Endodermal cell (in vitro differentiated cells): ENCODE measurements at regions not wholly inside any gene's neighbourhood (a gene's known extent, or its start where the extent isn't known, plus 50 kb on each side); places are given as distances from the start of the nearest gene placed in this dataset.

Source experiments
- DNase-seq: peaks from one replicate; pipeline ENCODE4 v3.0.0-alpha.2; 2017
- H3K27ac ChIP-seq: 2 replicates; pipeline ENCODE4 v1.5.1; 2013; ENCODE audit warnings: mild to moderate bottlenecking, low read depth, low read length, moderate library complexity
- H3K27me3 ChIP-seq: 2 replicates; pipeline ENCODE4 v1.6.1; 2013; ENCODE audit warnings: mild to moderate bottlenecking, low read length, moderate library complexity; ENCODE audit not compliant: insufficient read depth, control insufficient read depth, poor library complexity, severe bottlenecking
- H3K36me3 ChIP-seq: 2 replicates; pipeline ENCODE4 v1.7.0; 2013; ENCODE audit warnings: mild to moderate bottlenecking, low read length, moderate library complexity; ENCODE audit not compliant: control insufficient read depth, insufficient read depth
- H3K4me1 ChIP-seq: one replicate; pipeline ENCODE4 v1.7.0; 2013; ENCODE audit warnings: low read length; ENCODE audit not compliant: control insufficient read depth, insufficient read depth
- H3K4me3 ChIP-seq: 2 replicates; pipeline ENCODE4 v1.5.1; 2013; ENCODE audit warnings: mild to moderate bottlenecking, low read length, moderate library complexity
- H3K9ac ChIP-seq: 2 replicates; pipeline ENCODE4 v1.6.1; 2013; ENCODE audit warnings: mild to moderate bottlenecking, low read length, moderate library complexity; ENCODE audit not compliant: poor library complexity, severe bottlenecking; ENCODE audit errors: extremely low read depth
- H3K9me3 ChIP-seq: 2 replicates; pipeline ENCODE4 v1.6.1; 2013; ENCODE audit warnings: mild to moderate bottlenecking, low read length, moderate library complexity; ENCODE audit not compliant: control insufficient read depth
- H3K27ac Mint-ChIP-seq: 2 replicates; pipeline ENCODE4 v1.8.0; 2020; ENCODE audit warnings: mixed read lengths
- H3K27me3 Mint-ChIP-seq: 2 replicates; pipeline ENCODE4 v1.8.0; 2021; ENCODE audit warnings: mild to moderate bottlenecking, mixed read lengths; ENCODE audit not compliant: insufficient read depth
- H3K36me3 Mint-ChIP-seq: 2 replicates; pipeline ENCODE4 v1.8.0; 2020; ENCODE audit warnings: low read depth, mixed read lengths
- H3K4me1 Mint-ChIP-seq: 2 replicates; pipeline ENCODE4 v1.8.0; 2020; ENCODE audit warnings: mixed read lengths
- H3K4me3 Mint-ChIP-seq: 2 replicates; pipeline ENCODE4 v1.8.0; 2020; ENCODE audit warnings: mild to moderate bottlenecking, moderate library complexity, mixed read lengths
- H3K9me3 Mint-ChIP-seq: 2 replicates; pipeline ENCODE4 v1.8.0; 2020; ENCODE audit warnings: mild to moderate bottlenecking, mixed read lengths
- CTCF ChIP-seq: fragments of 200-600 bp; sonication (generic); conservative IDR thresholded peaks from 2 replicates; pipeline ENCODE4 v1.5.0; 2021; ENCODE audit warnings: antibody characterized with exemption, mild to moderate bottlenecking
- WGBS, 2 experiments: methylation state at CpG; one replicate each; pipeline versions ENCODE4 v1.1.5 to v1.1.7; 2013; ENCODE audit warnings: missing lambda C conversion rate in 2 of 2, mixed read lengths in 1 of 2; ENCODE audit not compliant: insufficient coverage in 1 of 2, insufficient read length in 1 of 2; 5-methylcytosine and 5-hydroxymethylcytosine counted together

GRCh38 chr16:82226327-82226726, 56.3 kb upstream of the MPHOSPH6 start:
- Histone ChIP-seq H3K27ac (no peak overlapping the region), H3K4me1 (no peaks in the 10 kb centered on the region), H3K27me3 (peaks cover 43% of the 10 kb centered on the region), H3K4me3 (no peak overlapping the region), H3K36me3 (no peaks in the 10 kb centered on the region), H3K9me3 (no peaks in the 10 kb centered on the region), H3K9ac (no peak overlapping the region)
- peaks cover 53% of the 10 kb centered on the region for H3K27me3 Mint-ChIP-seq
- WGBS, 2 experiments = 68 to 69% methylated on average over 8 to 9 of the region's 9 CpGs
- no peak for DNase-seq
- no peaks in the 10 kb centered on the region for H3K36me3 Mint-ChIP-seq
- TF ChIP-seq CTCF = no peak
- no peaks in the 10 kb centered on the region for H3K9me3 Mint-ChIP-seq
- H3K4me1 Mint-ChIP-seq = peaks cover 13% of the 10 kb centered on the region
- no peak overlapping the region for H3K4me3 Mint-ChIP-seq
- H3K27ac Mint-ChIP-seq = no peak overlapping the region

GRCh38 chr16:82224821-82225220, 54.8 kb upstream of the MPHOSPH6 start:
- Histone ChIP-seq H3K27ac (no peak overlapping the region), H3K4me3 (no peak overlapping the region), H3K9me3 (no peaks in the 10 kb centered on the region), H3K27me3 (peaks cover 38% of the 10 kb centered on the region), H3K9ac (no peak overlapping the region), H3K4me1 (no peaks in the 10 kb centered on the region), H3K36me3 (no peaks in the 10 kb centered on the region)
- peaks cover 9% of the 10 kb centered on the region for H3K4me1 Mint-ChIP-seq
- H3K36me3 Mint-ChIP-seq = no peaks in the 10 kb centered on the region
- H3K27ac Mint-ChIP-seq = no peak overlapping the region
- H3K4me3 Mint-ChIP-seq = no peak overlapping the region
- WGBS, 2 experiments = 96 to 100% methylated on average over 2 of the region's 2 CpGs
- H3K9me3 Mint-ChIP-seq = no peaks in the 10 kb centered on the region
- DNase-seq = no peak
- peaks cover 50% of the 10 kb centered on the region for H3K27me3 Mint-ChIP-seq
- no peak for TF ChIP-seq CTCF

DNA sequence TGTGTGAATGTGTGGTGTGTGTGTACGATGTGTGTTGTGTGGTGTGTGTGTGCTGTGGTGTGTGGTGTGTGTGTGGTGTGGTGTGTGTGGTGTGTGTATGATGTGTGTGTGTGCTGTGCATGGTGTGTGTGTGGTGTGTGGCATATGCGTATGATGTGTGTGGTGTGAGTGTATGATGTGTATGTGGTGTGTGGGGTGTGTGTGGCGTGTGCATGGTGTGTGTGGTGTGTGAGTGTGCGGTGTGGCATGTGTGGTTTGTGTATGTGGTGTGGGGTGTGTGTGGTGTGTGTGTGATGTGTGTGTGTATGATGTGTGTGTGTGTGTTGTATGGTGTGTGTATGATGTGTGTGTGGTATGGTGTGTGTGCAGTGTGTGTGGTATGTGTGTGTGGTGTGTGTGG, 50.5 kb upstream of the MPHOSPH6 start:
- no peaks in the 10 kb centered on the region for H3K4me1 Mint-ChIP-seq
- TF ChIP-seq CTCF = no peak
- H3K36me3 Mint-ChIP-seq = no peaks in the 10 kb centered on the region
- H3K4me3 Mint-ChIP-seq = no peak overlapping the region
- H3K9ac ChIP-seq = no peak overlapping the region
- H3K27me3 Mint-ChIP-seq = peaks cover 18% of the 10 kb centered on the region
- no peak overlapping the region for H3K27ac ChIP-seq
- peaks cover 15% of the 10 kb centered on the region for H3K27me3 ChIP-seq
- H3K9me3 ChIP-seq = no peaks in the 10 kb centered on the region
- H3K4me1 ChIP-seq = no peaks in the 10 kb centered on the region
- no peak overlapping the region for H3K27ac Mint-ChIP-seq
- no peaks in the 10 kb centered on the region for H3K36me3 ChIP-seq
- H3K4me3 ChIP-seq = no peak overlapping the region
- no peaks in the 10 kb centered on the region for H3K9me3 Mint-ChIP-seq
- DNase-seq = no peak
- 90% methylated on average over 4 of the region's 4 CpGs; no CpG with 5 or more reads in 1 of the 2 experiments for WGBS, 2 experiments
